ENCODE measurements at regions not wholly inside any gene's neighbourhood (a gene's known extent, or its start where the extent isn't known, plus 50 kb on each side); places are given as distances from the start of the nearest gene placed in this dataset.

GRCh38 chr6:11432713-11433450, 104.7 kb upstream of the TMEM170B start:
- intact Hi-C loops (cut with DNase I; ENCODE audit: low total_unique reads) = no loop called here
- 49 to 60% methylated on average over 1 of the region's 1 CpG for WGBS, 2 donors

GRCh38 chr6:11432091-11432490, 105.5 kb upstream of the TMEM170B start:
- intact Hi-C loops (cut with DNase I; ENCODE audit: low total_unique reads) = no loop called here
- H3K4me3 ChIP-seq (ENCODE audit: low read depth, poor library complexity, severe bottlenecking) = no peak overlapping the region
- WGBS, 2 donors = 86% methylated on average over 6 of the region's 6 CpGs
- no peak for DNase-seq (ENCODE audit: low spot score in 2 of 2)
- TF ChIP-seq POLR2A (IDR thresholded peaks at IDR 0.05) (no peak), CTCF (IDR thresholded peaks at IDR 0.05) (no peak)

More at GRCh38 chr6:11432713-11433450, 104.7 kb upstream of the TMEM170B start:
- TF ChIP-seq POLR2A (IDR thresholded peaks at IDR 0.05) = no peak
- no peak for TF ChIP-seq CTCF (IDR thresholded peaks at IDR 0.05)
- no peak overlapping the region for H3K4me3 ChIP-seq (ENCODE audit: low read depth, poor library complexity, severe bottlenecking)
- no peak for DNase-seq (ENCODE audit: low spot score in 2 of 2)

- TF ChIP-seq POLR2A (IDR thresholded peaks at IDR 0.05) = no peak
- no peak for TF ChIP-seq CTCF (IDR thresholded peaks at IDR 0.05)
- no peak overlapping the region for H3K4me3 ChIP-seq (ENCODE audit: low read depth, poor library complexity, severe bottlenecking)
- no peak for DNase-seq (ENCODE audit: low spot score in 2 of 2)
- WGBS, 2 donors = 87 to 91% methylated on average over 6 of the region's 6 CpGs
- intact Hi-C loops (cut with DNase I; ENCODE audit: low total_unique reads) = no loop called here
Observed at GRCh38 chr6:11431455-11431937, 106.1 kb upstream of the TMEM170B start.

GRCh38 chr6:11430036-11430435, 107.5 kb upstream of the TMEM170B start:
- WGBS, 2 donors = 63 to 78% methylated on average over 9 of the region's 9 CpGs
- DNase-seq (ENCODE audit: low spot score in 2 of 2) = no peak
- TF ChIP-seq POLR2A (IDR thresholded peaks at IDR 0.05) (no peak), CTCF (IDR thresholded peaks at IDR 0.05) (no peak)
- H3K4me3 ChIP-seq (ENCODE audit: low read depth, poor library complexity, severe bottlenecking) = no peak overlapping the region
- intact Hi-C loops (cut with DNase I; ENCODE audit: low total_unique reads) = no loop called here

GRCh38 chr6:11429577-11429976, 108.0 kb upstream of the TMEM170B start:
- DNase-seq (ENCODE audit: low spot score in 2 of 2) = no peak
- intact Hi-C loops (cut with DNase I; ENCODE audit: low total_unique reads) = no loop called here
- no peak for TF ChIP-seq CTCF (IDR thresholded peaks at IDR 0.05)
- no peak for TF ChIP-seq POLR2A (IDR thresholded peaks at IDR 0.05)
- WGBS, 2 donors = 75 to 84% methylated on average over 2 of the region's 2 CpGs
- H3K4me3 ChIP-seq (ENCODE audit: low read depth, poor library complexity, severe bottlenecking) = no peak overlapping the region

GRCh38 chr6:11428895-11429294, 108.7 kb upstream of the TMEM170B start:
- intact Hi-C loops (cut with DNase I; ENCODE audit: low total_unique reads) = no loop called here
- TF ChIP-seq POLR2A (IDR thresholded peaks at IDR 0.05) (no peak), CTCF (IDR thresholded peaks at IDR 0.05) (no peak)
- 36 to 46% methylated on average over 3 of the region's 3 CpGs for WGBS, 2 donors
- peak in 1 of 2 donors; percentile 47 for DNase-seq (ENCODE audit: low spot score in 2 of 2)
- H3K4me3 ChIP-seq (ENCODE audit: low read depth, poor library complexity, severe bottlenecking) = no peak overlapping the region

Measured in lower leg skin (tissue), 4 donors.